ENCODE measurements at regions not wholly inside any gene's neighbourhood (a gene's known extent, or its start where the extent isn't known, plus 50 kb on each side); places are given as distances from the start of the nearest gene placed in this dataset.

GRCh38 chr9:36764364-36765076 is 191.8 kb downstream of the MELK start:
- DNase-seq: no peak

- DNase-seq: no peak
Measured at GRCh38 chr9:36765077-36765390, 192.3 kb downstream of the MELK start.

DNA sequence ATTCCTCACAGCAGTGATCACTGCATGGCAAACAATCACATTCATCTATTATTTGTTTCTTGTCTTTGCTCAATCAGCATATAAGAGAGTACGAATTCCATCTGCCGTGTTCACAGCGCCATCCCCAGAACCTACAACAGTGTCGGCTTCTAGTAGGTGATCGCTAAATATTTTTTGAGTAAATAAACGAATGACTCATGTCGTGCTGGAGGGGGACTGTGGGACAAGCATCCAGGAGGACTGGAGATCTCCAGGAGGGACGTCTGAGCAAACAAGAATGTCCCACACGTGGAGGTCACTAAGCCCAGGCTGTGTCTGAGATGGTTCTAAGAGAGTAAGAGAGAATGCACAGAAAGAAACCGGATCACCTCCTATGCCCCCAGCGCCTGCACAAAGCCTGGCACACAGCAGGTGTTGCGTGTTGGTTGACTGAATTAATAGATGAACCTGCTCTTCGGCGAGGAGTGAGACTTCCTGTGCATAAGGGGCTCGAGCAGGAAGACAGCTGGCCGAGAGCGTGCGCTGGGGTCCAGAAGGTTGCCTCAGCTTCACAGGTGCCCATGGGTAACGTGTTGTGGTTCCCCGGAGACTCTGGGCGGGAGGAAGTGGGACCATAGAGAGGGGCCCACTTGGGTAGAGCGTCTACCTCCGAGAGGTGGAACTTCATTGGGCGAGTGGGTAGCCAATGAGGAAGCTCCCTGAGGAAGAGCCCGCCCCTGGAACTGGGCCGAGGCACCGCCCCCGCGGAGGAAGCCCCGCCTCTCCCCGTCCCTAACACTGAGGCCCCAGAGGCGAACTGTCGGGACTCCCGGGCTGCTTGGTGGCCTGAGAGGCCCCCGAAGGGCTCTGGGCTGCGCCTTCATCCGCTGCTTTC is 193.0 kb downstream of the MELK start:
- DNase-seq: peak; percentile 19

DNA sequence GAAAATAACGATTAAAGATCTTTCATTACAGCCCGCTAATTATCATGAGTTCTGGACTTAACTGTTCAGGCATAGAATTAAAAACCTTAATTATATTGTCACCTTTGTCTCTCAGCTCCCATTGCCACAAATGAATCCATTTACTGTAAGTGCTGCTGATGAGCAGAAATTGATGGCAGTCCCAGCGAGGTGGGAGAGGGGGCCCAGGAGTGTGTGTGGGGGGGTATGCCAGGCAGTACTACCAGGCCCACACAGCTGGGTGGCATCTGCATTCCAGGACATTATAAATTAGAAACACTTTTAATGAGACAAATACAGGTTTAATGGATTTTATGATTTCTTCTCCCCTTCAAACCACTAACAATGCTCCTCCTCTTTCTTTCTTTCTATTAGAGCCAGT is 196.0 kb downstream of the MELK start:
- DNase-seq: no peak

DNA sequence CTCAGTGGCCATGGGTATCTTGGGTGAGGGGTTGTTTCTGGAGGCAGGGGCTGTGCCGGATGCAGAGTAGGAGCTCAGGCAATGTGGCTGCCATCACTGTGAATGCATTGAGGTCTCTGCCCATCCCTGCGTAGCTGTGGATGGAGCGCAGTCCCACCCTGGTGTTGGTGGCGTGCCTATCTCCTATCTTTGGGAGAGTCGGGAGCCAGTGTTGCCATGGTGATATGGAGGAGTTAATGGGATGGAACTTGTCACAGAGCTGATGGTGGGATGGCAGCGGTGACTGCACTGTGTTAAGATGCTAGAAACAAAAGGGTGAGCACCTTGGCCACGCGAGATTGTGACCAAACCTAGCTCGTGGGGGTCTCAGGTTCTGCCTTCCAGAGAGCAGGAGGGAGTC is 197.3 kb downstream of the MELK start:
- no peak for DNase-seq

DNA sequence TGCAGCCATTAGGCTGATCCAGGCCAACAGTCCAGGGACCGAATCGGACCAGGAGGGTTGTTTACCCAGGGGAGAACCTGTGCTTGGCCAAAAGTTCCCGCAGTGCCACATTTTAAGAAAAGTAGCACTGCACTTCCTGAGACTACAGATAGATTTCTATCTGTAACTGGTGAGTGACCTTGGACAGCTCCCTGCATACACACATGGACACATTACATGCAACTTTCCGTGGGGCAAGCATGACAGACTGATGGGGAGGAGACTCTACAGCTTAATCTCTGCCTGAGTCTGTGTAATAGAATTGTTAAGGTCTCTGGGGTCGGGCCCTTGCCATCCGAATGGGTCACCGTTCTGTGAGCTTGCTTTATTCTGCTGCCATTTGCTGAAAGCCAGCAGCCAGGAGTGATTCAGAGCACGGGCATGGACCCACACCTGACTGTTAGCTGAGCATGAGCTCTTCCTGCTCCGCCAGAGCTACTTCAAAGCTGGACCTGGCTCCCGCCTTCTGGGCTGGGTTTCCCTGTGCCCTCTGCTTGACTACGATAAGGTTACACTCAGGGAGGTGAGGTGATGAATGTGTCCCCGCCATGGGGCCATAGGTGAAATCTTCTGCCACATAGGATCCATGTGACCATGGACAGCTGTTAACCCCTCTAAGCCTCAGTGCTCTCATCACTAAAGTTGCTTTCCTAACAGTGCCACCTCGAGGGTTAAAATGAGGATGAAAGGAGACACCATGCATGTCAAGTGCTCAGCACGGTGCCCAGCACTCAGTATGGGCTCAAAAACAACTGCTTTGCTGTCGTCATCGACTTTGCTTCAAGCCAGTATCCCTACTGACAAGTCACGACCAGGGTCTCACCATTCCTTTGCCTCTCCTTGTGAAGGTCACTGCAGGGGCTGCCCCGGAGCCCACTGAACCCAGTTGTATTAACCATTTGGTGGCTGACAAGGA is 200.0 kb downstream of the MELK start:
- peak; percentile 39 for DNase-seq

- DNase-seq: no peak
Measured at GRCh38 chr9:36778682-36779081, 206.0 kb downstream of the MELK start.

GRCh38 chr9:36779582-36779981 is 206.9 kb downstream of the MELK start:
- DNase-seq: no peak

DNA sequence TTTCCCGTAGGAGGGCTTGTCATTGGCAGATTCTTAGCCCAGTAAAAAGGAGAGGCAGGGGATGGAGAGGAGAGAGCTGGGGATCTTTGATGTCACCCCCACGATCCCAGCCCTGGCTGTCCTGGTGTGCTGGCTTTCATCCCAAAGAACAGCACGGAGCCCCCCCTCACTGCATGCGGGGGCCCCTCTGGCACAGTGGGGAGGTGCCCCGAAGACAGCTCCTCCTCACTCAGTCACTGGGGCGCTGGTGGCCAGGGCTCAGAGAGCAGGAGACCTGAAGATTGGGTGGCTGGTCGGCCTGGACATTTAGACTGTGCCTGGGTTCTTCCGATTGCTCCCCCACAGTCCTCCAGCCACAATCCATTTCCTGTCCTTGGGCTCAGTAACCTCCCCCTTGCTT is 207.5 kb downstream of the MELK start:
- no peak for DNase-seq

GRCh38 chr9:36781533-36781932 is 208.8 kb downstream of the MELK start:
- DNase-seq: peak; percentile 61
